ENCODE measurements at regions not wholly inside any gene's neighbourhood (a gene's known extent, or its start where the extent isn't known, plus 50 kb on each side); places are given as distances from the start of the nearest gene placed in this dataset.

GRCh38 chr14:52153939-52154338 lies 85.1 kb upstream of the NID2 start (continued):
- TF ChIP-seq ZBTB33 (IDR thresholded peaks at IDR 0.05; ENCODE audit: extremely low read depth, insufficient replicate concordance, low read length) (no peak), SP1 (IDR thresholded peaks at IDR 0.05; ENCODE audit: low read depth) (no peak), MAX (IDR thresholded peaks at IDR 0.05) (no peak), ZNF274 (IDR thresholded peaks at IDR 0.05; ENCODE audit: low read depth, low read length) (no peak), RAD21 (IDR thresholded peaks at IDR 0.05; ENCODE audit: low read depth) (no peak), ZFX (IDR thresholded peaks at IDR 0.05) (no peak), EZH2phosphoT487 (IDR thresholded peaks at IDR 0.05; ENCODE audit: borderline replicate concordance) (no peak)

- DNase-seq (ENCODE audit: low read depth, low spot score) (no peak), ATAC-seq (no peak)
- H3K27ac ChIP-seq (ENCODE audit: low read depth, low read length), result no peak overlapping the region
- BruUV-seq (replicated peaks), result no TSS peak
- ChIA-PET POLR2A (no interaction called here), RAD21 (ENCODE audit: low non-redundant PET in 1 of 2, low total read pairs in 2 of 2, uncharacterized antibody in 2 of 2, unreplicated experiment in 2 of 2) (no interaction called here), CTCF (no interaction called here)
- no peaks in the 10 kb centered on the region for H3K4me1 ChIP-seq (ENCODE audit: control insufficient read depth in 1 of 2, insufficient read depth in 2 of 2, low read length in 2 of 2)
- peaks cover 8% of the 10 kb centered on the region; the same call in 1 of the 2 replicates for H3K27me3 ChIP-seq (ENCODE audit: insufficient read depth, low read length)
- no peaks in the 10 kb centered on the region for H3K36me3 ChIP-seq (ENCODE audit: control insufficient read depth in 1 of 2, insufficient read depth in 2 of 2, low read length in 2 of 2)
- H3K9me2 ChIP-seq (ENCODE audit: insufficient read depth), result no peaks in the 10 kb centered on the region
- H3K4me2 ChIP-seq (ENCODE audit: low read length), result no peak overlapping the region
- no peaks in the 10 kb centered on the region for H4K20me1 ChIP-seq (ENCODE audit: insufficient read depth)
- no peak overlapping the region for H3K9ac ChIP-seq (ENCODE audit: low read length)
- H3K4me3 ChIP-seq (replicated peaks in 1 of 2; ENCODE audit: low read depth in 1 of 2, low read length in 2 of 2), result no peak overlapping the region
- TF ChIP-seq ZNF274 (IDR thresholded peaks at IDR 0.05; ENCODE audit: low read depth, low read length), result no peak
- no peak for TF ChIP-seq POLR2AphosphoS5 (IDR thresholded peaks at IDR 0.05; ENCODE audit: low read depth, low read length)
- TF ChIP-seq ZBTB33 (IDR thresholded peaks at IDR 0.05; ENCODE audit: extremely low read depth, insufficient replicate concordance, low read length), result no peak
- no peak for TF ChIP-seq EZH2phosphoT487 (IDR thresholded peaks at IDR 0.05; ENCODE audit: borderline replicate concordance)
- no peak for TF ChIP-seq FOSL1 (IDR thresholded peaks at IDR 0.05; ENCODE audit: low read depth)
- TF ChIP-seq EZH2 (IDR thresholded peaks at IDR 0.05), result no peak
- TF ChIP-seq CEBPB (IDR thresholded peaks at IDR 0.05; ENCODE audit: low read depth), result no peak
- TF ChIP-seq SIN3A (IDR thresholded peaks at IDR 0.05; ENCODE audit: low read depth), result no peak
- no peak for TF ChIP-seq EGR1 (IDR thresholded peaks at IDR 0.05; ENCODE audit: low read depth)
- H3K9me3 ChIP-seq (ENCODE audit: control insufficient read depth in 1 of 2, insufficient read depth in 1 of 2, low read depth in 1 of 2, low read length in 2 of 2), result no peaks in the 10 kb centered on the region
- no peak overlapping the region for H2AFZ ChIP-seq (ENCODE audit: low read depth, low read length, poor library complexity, severe bottlenecking)
- H3K79me2 ChIP-seq (ENCODE audit: insufficient read depth, low read length), result no peaks in the 10 kb centered on the region
- intact Hi-C loops (cut with micrococcal nuclease), result no loop called here
These were observed 81.3 kb upstream of the NID2 start for GRCh38 chr14:52150162-52150561.

Measured in HCT116 (cell line).